ENCODE measurements at regions not wholly inside any gene's neighbourhood (a gene's known extent, or its start where the extent isn't known, plus 50 kb on each side); places are given as distances from the start of the nearest gene placed in this dataset.

DNA sequence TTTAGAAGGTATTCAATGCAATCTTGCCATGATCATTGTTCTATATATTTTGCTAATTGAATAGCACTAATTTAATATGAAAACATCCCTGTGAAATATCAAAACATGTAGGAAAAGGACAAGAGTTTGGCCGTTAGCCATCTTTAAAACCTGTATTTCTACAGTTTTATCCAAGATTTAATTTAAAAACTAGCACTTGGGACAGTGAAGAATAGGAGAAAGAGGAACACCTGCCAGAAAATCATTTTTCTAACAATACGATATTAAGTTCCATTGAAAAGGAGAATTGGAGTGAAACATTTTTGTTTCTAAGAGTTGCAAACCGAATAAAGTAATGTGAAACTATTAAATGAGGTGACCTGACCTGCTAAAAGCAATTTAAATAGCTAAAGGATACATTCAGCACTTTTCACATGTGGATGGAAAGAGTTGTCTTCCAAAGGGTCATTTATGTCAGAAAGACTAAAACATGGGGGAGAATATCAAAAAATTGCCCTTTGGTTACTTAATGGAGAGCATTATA, 1673.6 kb upstream of the MIR17HG start:
- no peak for DNase-seq

DNA sequence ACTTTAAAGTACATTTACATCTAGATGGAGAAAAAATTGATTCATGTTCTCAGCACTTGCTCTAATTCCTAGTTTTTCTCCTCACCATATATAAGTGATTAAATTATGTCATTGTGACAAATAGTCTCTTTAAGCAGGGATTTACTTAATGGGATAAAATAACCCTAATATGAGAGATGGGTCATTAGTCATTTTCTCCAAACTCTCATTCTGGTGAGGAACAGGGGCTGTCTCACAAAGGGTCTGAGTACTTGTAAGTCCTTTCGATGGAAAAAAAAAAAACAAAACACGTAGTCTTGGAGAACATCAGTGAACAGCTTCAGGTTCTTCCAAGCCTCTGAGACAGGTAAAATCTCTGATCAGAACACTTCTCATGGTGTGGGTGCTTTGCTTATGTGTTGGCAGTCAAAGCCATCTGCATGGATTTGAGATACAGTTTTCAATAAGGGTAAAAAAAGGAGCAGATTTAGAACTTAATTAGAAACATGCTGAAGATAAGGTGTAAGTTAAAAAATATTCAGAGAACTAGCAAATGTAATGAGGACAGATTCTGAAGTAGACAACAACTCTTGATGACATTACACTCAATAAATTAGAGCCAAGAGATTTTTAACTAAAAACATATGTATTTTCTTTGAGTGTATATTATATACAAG, 1668.9 kb upstream of the MIR17HG start:
- no peak for DNase-seq

- no peak for DNase-seq
These were observed 1662.6 kb upstream of the MIR17HG start for GRCh38 chr13:89684896-89685295.

GRCh38 chr13:89686171-89686570, 1661.3 kb upstream of the MIR17HG start:
- no peak for DNase-seq

DNA sequence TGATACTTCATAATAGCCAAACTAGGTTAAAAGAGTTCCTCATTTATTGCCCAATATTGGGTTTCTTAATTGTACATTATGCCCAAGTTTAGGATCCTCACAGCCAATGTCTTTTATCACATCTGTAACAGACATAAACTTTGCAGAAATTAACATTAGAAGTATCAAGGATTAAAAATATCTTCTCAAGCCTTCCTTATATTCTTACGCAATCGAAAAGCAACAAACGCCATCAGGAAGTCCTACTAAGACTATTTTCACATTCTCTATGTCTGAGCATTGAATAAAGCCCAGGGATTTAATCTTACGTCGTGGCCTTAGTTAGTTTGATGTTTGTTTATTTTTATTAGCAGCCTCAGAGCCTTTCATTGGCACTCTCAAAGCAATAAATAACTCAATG, 1660.4 kb upstream of the MIR17HG start:
- no peak for DNase-seq

- DNase-seq, result no peak
These were observed 1658.6 kb upstream of the MIR17HG start for GRCh38 chr13:89688918-89689317.

GRCh38 chr13:89694451-89694850, 1653.0 kb upstream of the MIR17HG start:
- no peak for DNase-seq

GRCh38 chr13:89695343-89696257, 1651.9 kb upstream of the MIR17HG start:
- DNase-seq, result no peak

- no peak for DNase-seq
These were observed 1645.6 kb upstream of the MIR17HG start for GRCh38 chr13:89701913-89702312.

DNA sequence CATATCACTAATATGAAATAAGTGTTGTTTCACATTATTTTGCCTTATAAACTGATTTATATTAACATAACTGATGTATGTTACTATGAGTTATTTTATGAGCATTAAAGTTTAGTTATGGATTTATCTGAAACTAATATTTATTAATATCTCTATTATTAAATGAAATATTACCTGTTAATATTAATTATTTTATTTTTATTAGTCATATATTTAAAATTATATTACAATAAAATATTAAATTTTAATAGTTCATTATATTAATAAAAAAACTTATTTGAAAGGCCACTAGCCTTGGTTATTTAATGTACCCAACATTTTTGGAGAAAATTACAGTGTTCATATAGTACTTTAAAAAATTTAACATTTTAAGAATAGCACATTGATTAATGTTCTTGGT, 1643.4 kb upstream of the MIR17HG start:
- no peak for DNase-seq

DNA sequence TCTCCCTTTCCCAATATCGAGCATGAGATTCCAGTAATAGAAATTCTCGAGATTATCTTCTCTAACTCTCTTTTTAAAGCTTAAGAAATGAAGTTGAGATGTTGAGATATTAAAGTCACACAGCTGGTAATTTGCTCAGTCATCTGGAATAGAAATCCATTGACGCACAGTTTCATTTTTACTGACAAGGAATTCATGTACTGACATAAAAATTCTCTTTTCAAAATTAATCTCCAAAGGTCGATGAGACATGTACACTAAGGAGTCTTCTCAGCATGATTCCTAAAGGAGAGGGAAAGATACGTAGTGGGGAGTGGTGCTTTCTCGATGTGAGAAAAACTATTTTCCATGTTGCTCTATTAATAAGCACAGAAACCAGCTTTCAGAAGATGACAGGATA, 1639.5 kb upstream of the MIR17HG start:
- no peak for DNase-seq

- no peak for DNase-seq
These were observed 1626.3 kb upstream of the MIR17HG start for GRCh38 chr13:89721216-89721615.

DNA sequence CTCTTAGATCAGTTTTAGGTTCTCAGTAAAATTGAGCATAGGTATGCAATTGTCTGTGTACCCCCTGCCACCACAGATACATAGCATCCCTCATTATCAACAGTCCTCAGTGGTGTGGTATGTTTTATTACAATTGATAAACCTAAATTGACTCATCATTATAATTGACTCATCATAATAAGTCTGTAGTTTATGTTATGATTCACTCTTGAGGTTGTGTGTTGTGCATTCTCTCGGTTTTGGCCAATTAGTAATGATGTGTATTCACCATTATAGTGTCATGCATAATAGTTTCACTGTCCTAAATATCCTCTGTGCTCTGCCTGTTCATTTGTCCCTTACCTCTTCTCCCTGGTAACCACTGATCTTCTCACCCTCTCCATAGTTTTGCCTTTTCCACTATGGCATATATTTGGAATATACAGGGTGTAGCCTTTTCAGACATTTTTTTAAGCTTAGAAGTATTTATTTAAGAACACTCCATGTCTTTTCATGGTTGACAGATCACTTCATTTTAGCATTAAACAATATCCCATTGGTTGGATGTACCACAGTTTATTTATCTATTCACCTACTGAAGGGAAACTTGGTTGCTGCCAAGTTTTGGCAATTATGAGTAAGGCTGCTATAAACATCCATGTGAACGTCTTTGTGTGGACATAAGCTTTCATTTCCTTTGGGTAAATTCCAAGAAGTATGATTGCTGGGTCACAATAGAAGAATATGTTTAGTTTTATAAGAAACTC, 1620.6 kb upstream of the MIR17HG start:
- no peak for DNase-seq

DNA sequence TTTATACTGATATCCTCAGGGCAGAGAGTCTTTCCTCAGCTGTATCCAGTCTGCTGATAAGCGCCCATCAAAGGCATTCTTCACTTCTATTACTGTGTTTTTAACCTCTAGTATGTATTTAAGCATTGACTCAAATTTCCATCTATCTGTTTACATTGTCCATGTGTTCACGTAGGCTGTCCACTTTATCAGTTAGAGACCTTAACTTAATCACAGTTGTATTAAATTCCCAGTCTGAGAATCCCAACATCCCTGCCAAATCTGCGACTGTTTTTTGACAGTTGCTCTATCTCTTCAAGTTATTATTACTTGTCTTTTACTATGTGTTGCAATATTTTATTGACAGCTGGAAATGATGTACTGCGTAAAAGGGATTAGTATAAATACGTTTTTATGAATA, 1613.7 kb upstream of the MIR17HG start:
- no peak for DNase-seq

GRCh38 chr13:89737051-89737450, 1610.4 kb upstream of the MIR17HG start:
- no peak for DNase-seq

DNA sequence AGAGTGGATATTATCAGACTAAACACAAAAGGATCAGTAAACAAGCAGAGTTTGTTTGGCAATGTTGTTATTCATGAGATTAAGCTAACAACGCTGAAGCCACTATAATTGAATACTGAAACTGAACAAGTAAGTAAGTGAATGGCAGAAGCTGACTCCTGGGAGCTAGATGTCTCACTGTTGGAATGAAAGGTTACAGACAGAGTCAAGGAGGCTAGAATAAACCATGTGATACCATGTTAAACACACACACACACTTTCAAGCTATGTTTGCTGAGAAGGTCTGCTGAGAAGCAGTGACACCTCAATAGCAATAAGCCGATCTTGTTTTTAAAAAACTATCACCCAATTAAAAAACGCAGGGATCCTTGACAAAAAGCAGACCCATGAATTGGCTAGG, 1609.4 kb upstream of the MIR17HG start:
- DNase-seq, result no peak

DNA sequence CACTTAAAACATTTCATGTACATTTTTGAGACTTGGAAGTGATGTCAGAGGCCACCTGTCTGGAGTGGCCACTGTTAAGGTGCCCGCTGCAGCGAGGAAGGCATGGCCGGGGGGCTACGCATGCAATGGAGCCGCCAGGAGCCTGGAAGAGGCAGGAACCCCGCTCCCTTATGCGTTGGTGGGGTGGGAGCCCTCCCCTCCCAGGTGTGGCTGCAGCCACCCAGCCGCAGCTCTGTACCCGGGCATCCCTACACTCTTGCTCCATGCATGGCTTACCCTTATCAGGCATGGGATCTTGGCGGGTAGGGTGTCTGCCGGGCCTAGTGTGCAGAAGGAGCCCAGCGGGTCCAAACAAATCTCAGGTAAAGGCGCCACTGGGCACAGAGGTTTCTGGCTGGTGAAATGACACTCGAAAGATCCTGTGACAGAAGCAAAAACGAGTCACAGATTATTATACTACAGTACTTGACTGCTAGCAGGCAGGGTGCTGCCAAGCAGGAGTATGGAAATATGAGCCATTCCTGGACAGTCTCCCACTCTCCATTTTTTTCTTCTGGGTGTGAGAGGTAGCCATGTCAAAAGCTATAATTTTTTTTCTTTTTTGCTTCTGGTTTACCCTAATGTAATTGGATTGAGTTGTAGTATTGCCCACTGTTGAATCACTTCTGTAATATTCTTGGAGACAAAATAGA, 1606.3 kb upstream of the MIR17HG start:
- DNase-seq, result no peak

DNA sequence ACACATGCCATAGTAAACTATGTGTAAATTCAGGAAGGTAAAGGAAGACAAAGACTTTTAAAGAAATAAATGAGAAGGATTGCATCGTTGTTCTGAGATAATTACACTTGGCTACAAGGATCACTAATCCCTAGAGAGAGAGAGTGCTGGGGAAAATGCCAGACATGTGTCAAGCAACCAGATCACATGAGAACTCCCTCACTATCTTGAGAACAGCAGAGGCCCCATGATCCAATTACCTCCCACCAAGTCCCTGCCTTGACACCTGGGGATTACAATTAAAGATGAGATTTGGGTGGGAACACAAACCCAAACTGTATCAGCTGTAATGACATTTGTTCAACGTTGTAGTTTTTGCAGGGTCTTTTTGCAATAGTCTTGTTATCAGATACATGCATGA, 1600.9 kb upstream of the MIR17HG start:
- no peak for DNase-seq

- DNase-seq, result no peak
These were observed 1598.8 kb upstream of the MIR17HG start for GRCh38 chr13:89748716-89749115.

- no peak for DNase-seq
These were observed 1597.6 kb upstream of the MIR17HG start for GRCh38 chr13:89749888-89750287.

- no peak for DNase-seq
These were observed 1597.1 kb upstream of the MIR17HG start for GRCh38 chr13:89750371-89750770.

GRCh38 chr13:89751432-89751930, 1596.0 kb upstream of the MIR17HG start:
- no peak for DNase-seq

DNA sequence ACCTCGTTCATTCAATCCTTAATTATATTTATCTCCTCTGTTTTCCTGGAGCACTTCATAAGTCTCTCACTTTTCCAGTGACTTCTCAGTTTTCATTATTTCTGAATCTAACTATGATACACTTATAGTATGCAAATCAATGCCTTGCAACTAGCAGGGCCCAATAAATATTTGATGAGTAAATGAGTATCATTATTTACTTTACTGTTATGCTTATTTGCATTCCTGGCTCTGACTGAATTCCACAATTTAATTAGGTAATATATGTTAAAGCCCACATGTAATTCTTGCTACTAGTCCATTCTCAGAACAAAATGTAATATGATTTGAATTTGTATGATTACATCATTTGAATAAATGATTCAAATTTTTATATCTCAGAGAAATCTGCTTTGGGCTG, 1595.1 kb upstream of the MIR17HG start:
- no peak for DNase-seq
